SJCRH30 (cell line): ENCODE measurements at regions not wholly inside any gene's neighbourhood (a gene's known extent, or its start where the extent isn't known, plus 50 kb on each side); places are given as distances from the start of the nearest gene placed in this dataset.

Experiments
- DNase-seq, 2 experiments: peaks; one replicate each; pipeline ENCODE4 v3.0.0-alpha.2; 2015 to 2020
- H3K27ac ChIP-seq: fragments of 250-450 bp; sonication (Bioruptor Pico); 2 replicates; pipeline ENCODE4 v1.5.1; 2020; ENCODE audit warnings: mild to moderate bottlenecking, moderate library complexity
- H3K27me3 ChIP-seq: fragments of 250-450 bp; sonication (Bioruptor Pico); 2 replicates; pipeline ENCODE4 v1.5.1; 2020; ENCODE audit warnings: mild to moderate bottlenecking, moderate library complexity
- H3K36me3 ChIP-seq: fragments of 250-450 bp; sonication (Bioruptor Pico); 2 replicates; pipeline ENCODE4 v1.5.1; 2020; ENCODE audit warnings: mild to moderate bottlenecking, moderate library complexity
- H3K4me1 ChIP-seq: fragments of 250-450 bp; sonication (Bioruptor Pico); 2 replicates; pipeline ENCODE4 v1.5.1; 2020; ENCODE audit warnings: mild to moderate bottlenecking, moderate library complexity
- H3K4me3 ChIP-seq: fragments of 250-450 bp; sonication (Bioruptor Pico); 2 replicates; pipeline ENCODE4 v1.5.1; 2020; ENCODE audit warnings: mild to moderate bottlenecking, moderate library complexity
- H3K9me3 ChIP-seq: fragments of 250-450 bp; sonication (Bioruptor Pico); replicated peaks from 2 replicates; pipeline ENCODE4 v1.5.1; 2020; ENCODE audit warnings: mild to moderate bottlenecking, moderate library complexity

- Histone ChIP-seq H3K27me3 (no peaks in the 10 kb centered on the region), H3K9me3 (no peaks in the 10 kb centered on the region), H3K4me3 (no peak overlapping the region), H3K4me1 (no peaks in the 10 kb centered on the region), H3K36me3 (no peaks in the 10 kb centered on the region), H3K27ac (no peak overlapping the region)
- no peak for DNase-seq
These were observed 413.1 kb upstream of the ARRDC4 start for GRCh38 chr15:97547381-97547780.

DNA sequence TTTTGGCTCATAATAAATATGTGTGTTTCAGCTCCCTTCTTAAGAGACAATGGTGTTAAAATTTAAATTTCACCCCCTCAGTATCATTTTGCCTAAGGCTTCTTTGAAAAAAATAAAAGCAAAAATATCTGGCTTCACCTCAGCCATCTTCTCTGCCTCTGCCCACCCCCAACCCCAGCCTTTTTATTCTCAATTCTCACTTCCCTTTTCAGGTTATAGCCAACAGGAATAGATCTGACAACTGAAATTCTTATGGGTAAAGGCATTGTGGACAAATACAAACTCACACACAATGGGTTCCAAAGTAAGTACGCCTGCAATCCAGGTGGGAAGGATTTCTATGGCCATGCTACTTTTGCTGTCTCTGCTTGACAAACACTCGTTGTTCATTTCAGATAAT, 399.0 kb upstream of the ARRDC4 start:
- no peak for DNase-seq
- H3K4me3 ChIP-seq: no peak overlapping the region
- no peaks in the 10 kb centered on the region for H3K4me1 ChIP-seq
- no peaks in the 10 kb centered on the region for H3K27me3 ChIP-seq
- H3K36me3 ChIP-seq: no peaks in the 10 kb centered on the region
- no peak overlapping the region for H3K27ac ChIP-seq
- H3K9me3 ChIP-seq: no peaks in the 10 kb centered on the region; the same call in 1 of the 2 replicates

DNA sequence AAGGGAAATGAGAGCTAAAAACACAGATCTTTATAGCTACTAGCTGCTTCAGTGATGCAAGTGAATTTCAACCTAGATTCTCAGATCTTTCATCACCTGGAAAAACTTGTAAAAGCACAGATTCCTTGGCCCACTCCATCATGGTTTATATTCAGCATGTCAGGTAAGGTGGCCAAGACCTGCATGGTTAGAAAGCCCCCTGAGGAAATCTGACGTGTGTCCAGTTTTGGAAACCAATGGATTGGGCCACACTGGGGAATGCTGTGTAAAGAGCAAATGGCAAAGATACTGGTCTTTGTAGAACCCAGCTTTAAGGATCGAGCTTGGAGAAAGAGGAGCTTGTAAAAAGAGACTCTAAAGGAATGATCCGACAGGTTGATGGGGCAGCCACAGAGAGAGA, 397.0 kb upstream of the ARRDC4 start:
- no peak for DNase-seq
- no peaks in the 10 kb centered on the region; the same call in 1 of the 2 replicates for H3K9me3 ChIP-seq
- no peaks in the 10 kb centered on the region for H3K4me1 ChIP-seq
- H3K36me3 ChIP-seq: no peaks in the 10 kb centered on the region
- H3K27me3 ChIP-seq: no peaks in the 10 kb centered on the region
- H3K4me3 ChIP-seq: no peak overlapping the region
- H3K27ac ChIP-seq: no peak overlapping the region

- Histone ChIP-seq H3K27me3 (no peaks in the 10 kb centered on the region), H3K36me3 (no peaks in the 10 kb centered on the region), H3K27ac (no peak overlapping the region), H3K9me3 (no peaks in the 10 kb centered on the region), H3K4me1 (no peaks in the 10 kb centered on the region), H3K4me3 (no peak overlapping the region)
- DNase-seq: no peak
These were observed 393.5 kb upstream of the ARRDC4 start for GRCh38 chr15:97566961-97567360.

DNA sequence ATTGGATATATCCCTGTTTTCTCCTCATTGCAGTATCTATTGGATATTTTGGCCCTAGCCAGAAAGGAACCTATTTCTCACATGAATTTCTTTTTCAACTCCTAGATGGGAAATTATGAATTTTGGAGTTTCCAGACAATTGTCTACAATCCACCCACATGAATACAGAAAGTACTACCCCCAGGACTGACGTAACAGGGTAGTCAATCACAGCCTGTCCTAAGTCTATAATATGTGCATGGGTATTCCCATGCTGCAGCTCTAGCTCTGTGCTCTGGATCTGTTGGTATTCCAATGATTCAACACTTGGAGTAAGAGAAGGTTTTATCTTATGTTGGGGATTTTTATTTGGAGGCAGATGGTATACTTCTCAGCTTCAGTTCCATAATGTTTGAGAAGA, 393.1 kb upstream of the ARRDC4 start:
- Histone ChIP-seq H3K27ac (no peak overlapping the region), H3K36me3 (no peaks in the 10 kb centered on the region), H3K4me1 (no peaks in the 10 kb centered on the region), H3K4me3 (no peak overlapping the region), H3K27me3 (no peaks in the 10 kb centered on the region), H3K9me3 (no peaks in the 10 kb centered on the region)
- DNase-seq: no peak

DNA sequence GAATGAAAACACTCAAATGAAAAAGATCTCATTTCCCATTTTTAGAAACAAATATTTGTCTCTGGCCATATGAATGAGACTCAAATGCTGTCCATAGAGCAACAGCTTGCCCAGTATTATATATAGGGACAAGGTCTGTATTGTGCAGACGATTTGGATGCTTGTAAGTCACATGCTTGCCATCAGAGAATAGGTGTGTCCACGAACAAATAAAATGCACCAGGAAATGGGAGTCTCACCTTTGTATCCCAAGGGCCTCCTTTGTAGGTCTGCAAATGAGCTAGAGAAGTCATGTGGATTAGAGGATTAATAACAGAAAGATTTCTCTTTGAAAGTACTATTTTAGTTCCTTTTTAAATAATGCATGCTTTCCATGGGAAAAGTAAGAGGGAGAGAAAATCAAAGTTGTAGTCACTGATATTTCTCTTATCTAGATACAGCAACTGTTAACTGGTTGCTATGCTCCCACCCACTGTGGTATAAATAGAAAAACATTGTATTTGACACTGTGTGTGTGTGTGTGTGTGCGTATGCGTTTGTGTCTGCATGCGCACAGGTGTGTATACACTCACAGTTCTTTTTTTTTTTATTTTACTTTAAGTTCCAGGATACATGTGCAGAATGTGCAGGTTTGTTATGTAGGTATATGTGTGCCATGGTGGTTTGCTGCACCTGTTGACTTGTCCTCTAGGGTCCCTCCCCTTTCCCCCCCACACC, 383.4 kb upstream of the ARRDC4 start:
- Histone ChIP-seq H3K27ac (no peak overlapping the region), H3K27me3 (no peaks in the 10 kb centered on the region), H3K9me3 (no peaks in the 10 kb centered on the region), H3K36me3 (no peaks in the 10 kb centered on the region), H3K4me1 (no peaks in the 10 kb centered on the region), H3K4me3 (no peak overlapping the region)
- DNase-seq: no peak

DNA sequence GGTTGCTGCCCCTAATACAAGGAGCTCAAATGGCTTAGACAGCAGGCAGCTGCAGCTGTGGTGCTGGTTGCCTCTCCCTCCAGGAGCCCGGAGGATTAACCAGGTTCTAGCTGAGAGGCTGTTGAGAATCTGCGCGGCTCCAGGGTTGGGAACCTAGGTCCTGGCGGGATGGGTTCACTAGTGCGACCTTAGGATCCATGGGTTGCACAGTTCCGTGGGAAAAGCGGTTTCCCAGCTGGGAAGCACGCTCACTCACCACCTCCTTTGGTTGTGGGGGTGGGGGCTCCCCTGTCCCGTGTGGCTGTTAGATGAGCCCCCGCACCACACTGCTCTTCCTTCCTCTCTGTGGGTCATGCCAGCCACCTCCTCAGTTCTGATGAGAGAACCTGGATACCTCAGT, 375.1 kb upstream of the ARRDC4 start:
- no peaks in the 10 kb centered on the region for H3K9me3 ChIP-seq
- no peaks in the 10 kb centered on the region for H3K4me1 ChIP-seq
- DNase-seq: no peak
- no peaks in the 10 kb centered on the region for H3K27me3 ChIP-seq
- H3K36me3 ChIP-seq: no peaks in the 10 kb centered on the region
- no peak overlapping the region for H3K4me3 ChIP-seq
- H3K27ac ChIP-seq: no peak overlapping the region

DNA sequence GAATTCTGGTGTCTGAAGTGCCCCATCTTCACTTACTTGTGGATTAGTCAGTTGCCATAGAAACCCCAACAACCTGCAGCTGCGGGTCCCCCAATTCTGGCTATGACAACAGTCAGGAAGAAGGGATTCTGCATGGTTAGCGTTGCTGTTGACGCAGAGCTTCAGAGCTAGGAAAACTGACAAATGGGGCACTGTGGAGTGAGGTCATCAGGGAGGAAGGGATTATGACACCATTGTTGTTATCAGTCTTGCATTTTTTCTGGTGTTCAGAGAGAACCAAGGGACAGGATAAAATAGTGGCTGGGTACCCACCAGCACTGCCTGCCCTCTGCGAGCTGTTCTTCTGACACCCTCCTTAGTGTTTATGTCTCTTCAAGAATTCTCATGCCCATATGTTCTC, 367.7 kb upstream of the ARRDC4 start:
- H3K4me3 ChIP-seq: no peak overlapping the region
- H3K9me3 ChIP-seq: no peaks in the 10 kb centered on the region
- H3K27me3 ChIP-seq: no peaks in the 10 kb centered on the region
- H3K36me3 ChIP-seq: no peaks in the 10 kb centered on the region
- H3K4me1 ChIP-seq: no peaks in the 10 kb centered on the region
- no peak overlapping the region for H3K27ac ChIP-seq
- peak in 1 of 2 experiments; percentile 5 for DNase-seq

DNA sequence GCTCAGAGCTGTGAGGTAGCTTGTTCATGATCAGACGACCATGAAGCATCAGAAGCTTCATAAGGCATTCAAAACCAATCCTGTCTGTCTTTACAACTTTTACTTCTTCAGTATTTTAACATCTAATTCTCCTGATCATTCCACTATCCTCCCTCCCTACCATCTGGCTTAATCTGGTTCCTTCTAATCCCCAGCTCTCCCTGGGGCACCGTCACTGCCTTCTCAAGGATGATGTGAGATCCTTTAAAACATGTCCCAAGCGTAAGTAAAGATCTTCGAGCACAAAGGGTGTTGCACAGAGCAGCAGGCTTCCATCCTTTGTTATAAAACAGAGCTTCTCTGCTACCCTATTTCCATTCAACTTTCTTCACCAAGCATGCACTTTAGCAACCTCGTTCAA, 362.7 kb upstream of the ARRDC4 start:
- no peak for DNase-seq
- H3K27ac ChIP-seq: no peak overlapping the region
- H3K36me3 ChIP-seq: no peaks in the 10 kb centered on the region
- H3K27me3 ChIP-seq: 0 out of 2 replicates have a peak, but pooled peaks cover 2% of the 10 kb centered on the region
- H3K4me3 ChIP-seq: no peak overlapping the region
- H3K9me3 ChIP-seq: no peaks in the 10 kb centered on the region
- no peaks in the 10 kb centered on the region for H3K4me1 ChIP-seq

- Histone ChIP-seq H3K36me3 (no peaks in the 10 kb centered on the region), H3K27me3 (0 out of 2 replicates have a peak, but pooled peaks cover 2% of the 10 kb centered on the region), H3K27ac (no peak overlapping the region), H3K4me3 (no peak overlapping the region), H3K4me1 (no peaks in the 10 kb centered on the region), H3K9me3 (no peaks in the 10 kb centered on the region)
- DNase-seq: no peak
These were observed 362.1 kb upstream of the ARRDC4 start for GRCh38 chr15:97598353-97598798.

DNA sequence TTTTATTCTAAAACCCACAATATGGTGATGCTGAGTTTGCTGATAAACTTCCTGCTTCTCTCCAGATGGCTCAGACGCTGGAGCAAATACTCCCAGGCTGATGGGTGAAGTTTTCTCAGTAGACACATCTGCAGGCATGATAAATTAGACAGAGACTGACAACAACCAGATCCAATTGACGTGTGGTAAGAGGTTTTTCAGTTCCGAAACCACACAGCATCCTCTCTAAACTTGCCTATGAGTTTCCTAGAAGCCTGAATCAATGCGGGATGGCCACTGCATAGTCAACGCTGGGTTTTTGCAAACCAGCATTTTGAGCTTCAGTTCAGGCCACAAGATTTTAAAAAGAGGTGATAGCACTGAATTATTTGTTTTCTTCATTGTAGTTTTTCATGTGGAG, 360.3 kb upstream of the ARRDC4 start:
- H3K4me1 ChIP-seq: no peaks in the 10 kb centered on the region
- no peak for DNase-seq
- no peak overlapping the region for H3K4me3 ChIP-seq

DNA sequence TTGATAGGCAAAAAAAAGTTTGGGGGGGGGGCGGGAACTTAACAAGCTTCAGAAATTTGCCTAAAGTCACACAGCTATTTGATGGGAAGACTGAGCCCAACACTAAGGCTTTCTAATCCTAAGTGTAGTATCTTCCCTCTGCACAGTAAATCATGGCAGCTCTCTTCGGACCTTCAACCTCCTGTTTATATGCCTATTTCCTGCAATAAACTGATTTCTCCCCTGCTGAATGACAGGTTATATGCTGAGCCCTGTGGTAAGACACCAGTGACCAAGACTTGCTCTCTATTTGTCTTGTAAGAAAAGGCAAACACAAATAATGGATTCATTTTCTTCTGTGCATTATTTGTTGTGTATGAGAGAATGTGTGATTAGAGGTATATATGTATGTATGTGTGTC, 355.8 kb upstream of the ARRDC4 start:
- H3K27me3 ChIP-seq: no peaks in the 10 kb centered on the region
- DNase-seq: no peak
- H3K4me1 ChIP-seq: no peaks in the 10 kb centered on the region
- H3K9me3 ChIP-seq: no peaks in the 10 kb centered on the region
- H3K36me3 ChIP-seq: no peaks in the 10 kb centered on the region
- H3K27ac ChIP-seq: no peak overlapping the region
- no peak overlapping the region for H3K4me3 ChIP-seq

More for the DNA sequence above, 360.3 kb upstream of the ARRDC4 start:
- Histone ChIP-seq H3K36me3 (no peaks in the 10 kb centered on the region), H3K27ac (no peak overlapping the region), H3K9me3 (no peaks in the 10 kb centered on the region), H3K27me3 (0 out of 2 replicates have a peak, but pooled peaks cover 2% of the 10 kb centered on the region)

DNA sequence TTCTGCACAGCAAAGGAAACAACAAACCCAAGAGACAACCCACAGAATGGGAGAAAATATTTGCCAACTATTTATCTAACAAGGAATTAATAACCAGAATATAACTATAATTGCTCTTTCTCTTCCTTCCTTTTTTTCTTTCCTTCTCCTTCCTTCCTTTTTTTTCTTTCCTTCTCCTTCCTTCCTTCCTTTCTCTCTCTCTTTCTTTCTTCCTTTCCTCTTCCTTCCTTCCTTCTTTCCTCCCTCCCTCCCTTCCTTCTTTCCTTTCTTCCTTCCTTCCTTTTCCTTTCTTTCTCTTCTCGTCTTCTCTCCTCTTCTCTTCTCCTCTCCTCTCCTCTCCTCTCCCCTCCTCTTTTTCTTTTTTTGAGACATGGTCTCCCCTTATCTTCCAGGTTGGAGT, 345.4 kb upstream of the ARRDC4 start:
- no peaks in the 10 kb centered on the region for H3K36me3 ChIP-seq
- no peaks in the 10 kb centered on the region for H3K9me3 ChIP-seq
- no peak overlapping the region for H3K4me3 ChIP-seq
- H3K27ac ChIP-seq: no peak overlapping the region
- H3K27me3 ChIP-seq: 0 out of 2 replicates have a peak, but pooled peaks cover 4% of the 10 kb centered on the region
- no peak for DNase-seq
- no peaks in the 10 kb centered on the region for H3K4me1 ChIP-seq

DNA sequence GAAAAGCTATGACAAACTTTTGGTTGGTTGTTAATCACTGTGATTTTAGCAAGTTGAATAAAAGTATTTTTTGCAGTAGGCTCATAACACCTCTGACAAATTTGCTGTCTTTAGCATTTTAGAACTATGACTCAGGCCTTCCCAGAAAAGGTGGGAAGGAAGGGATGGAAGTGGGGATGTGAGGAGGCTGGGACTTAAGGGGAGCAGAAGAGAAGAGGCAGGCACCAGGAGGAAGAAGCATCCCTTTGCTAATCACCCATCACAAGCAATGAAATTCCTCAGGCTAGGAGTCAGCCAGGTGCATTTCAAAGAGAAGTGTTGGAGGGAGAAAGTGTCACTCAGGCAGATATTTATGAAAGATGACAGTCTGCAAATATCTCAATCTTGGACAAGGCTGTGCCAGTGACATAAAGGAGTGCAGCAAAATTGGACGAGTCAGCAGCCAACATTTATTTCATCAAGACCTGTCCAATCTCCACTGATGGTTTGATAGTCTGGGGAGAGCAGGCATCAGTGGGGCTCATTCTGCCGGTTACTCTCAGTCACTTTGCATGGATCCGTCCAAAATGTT, 337.3 kb upstream of the ARRDC4 start:
- no peak for DNase-seq
- H3K36me3 ChIP-seq: no peaks in the 10 kb centered on the region
- no peak overlapping the region for H3K4me3 ChIP-seq
- H3K9me3 ChIP-seq: no peaks in the 10 kb centered on the region
- 0 out of 2 replicates have a peak, but pooled peaks cover 6% of the 10 kb centered on the region for H3K27me3 ChIP-seq
- H3K4me1 ChIP-seq: no peaks in the 10 kb centered on the region
- H3K27ac ChIP-seq: no peak overlapping the region

DNA sequence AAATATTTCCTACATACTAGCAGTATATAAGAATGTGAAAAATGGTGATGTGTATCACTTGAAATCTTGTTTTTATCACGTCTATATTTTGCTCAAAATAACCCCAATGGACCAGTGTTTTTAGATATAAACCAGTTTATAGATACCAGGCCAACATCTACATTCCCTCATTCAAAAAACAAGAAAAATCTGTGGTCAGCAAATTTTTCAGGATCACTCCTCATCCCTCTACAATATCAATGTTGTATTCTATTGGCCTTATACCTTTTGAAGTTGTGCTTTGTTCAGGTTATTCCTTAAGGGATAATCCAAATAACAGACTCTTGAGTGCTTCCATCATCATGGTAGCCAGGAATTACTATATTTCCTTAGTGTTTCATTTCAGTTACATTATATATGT, 332.9 kb upstream of the ARRDC4 start:
- Histone ChIP-seq H3K27ac (no peak overlapping the region), H3K4me3 (no peak overlapping the region), H3K36me3 (no peaks in the 10 kb centered on the region), H3K27me3 (no peaks in the 10 kb centered on the region), H3K4me1 (no peaks in the 10 kb centered on the region), H3K9me3 (no peaks in the 10 kb centered on the region)
- no peak for DNase-seq

- DNase-seq: no peak
- Histone ChIP-seq H3K27me3 (no peaks in the 10 kb centered on the region), H3K4me1 (peaks cover 3% of the 10 kb centered on the region; the same call in 1 of the 2 replicates), H3K27ac (no peak overlapping the region), H3K4me3 (no peak overlapping the region), H3K9me3 (no peaks in the 10 kb centered on the region), H3K36me3 (no peaks in the 10 kb centered on the region)
These were observed 314.7 kb upstream of the ARRDC4 start for GRCh38 chr15:97645758-97646157.
